Hepatocyte (in vitro differentiated cells): ENCODE measurements at regions not wholly inside any gene's neighbourhood (a gene's known extent, or its start where the extent isn't known, plus 50 kb on each side); places are given as distances from the start of the nearest gene placed in this dataset.

Experiments
- EZH2 ChIP-seq: fragments of 200-600 bp; sonication (generic); IDR thresholded peaks from 2 replicates; pipeline ENCODE4 v1.6.1; 2016; ENCODE audit warnings: antibody characterized with exemption, mild to moderate bottlenecking, borderline replicate concordance
- TF ChIP-seq, protein P1 (sequence below): fragments of 200-600 bp; sonication (generic); IDR thresholded peaks from 2 replicates; pipeline ENCODE4 v1.5.1; 2016; ENCODE audit warnings: antibody characterized with exemption, mild to moderate bottlenecking; ENCODE audit not compliant: poor library complexity

DNA sequence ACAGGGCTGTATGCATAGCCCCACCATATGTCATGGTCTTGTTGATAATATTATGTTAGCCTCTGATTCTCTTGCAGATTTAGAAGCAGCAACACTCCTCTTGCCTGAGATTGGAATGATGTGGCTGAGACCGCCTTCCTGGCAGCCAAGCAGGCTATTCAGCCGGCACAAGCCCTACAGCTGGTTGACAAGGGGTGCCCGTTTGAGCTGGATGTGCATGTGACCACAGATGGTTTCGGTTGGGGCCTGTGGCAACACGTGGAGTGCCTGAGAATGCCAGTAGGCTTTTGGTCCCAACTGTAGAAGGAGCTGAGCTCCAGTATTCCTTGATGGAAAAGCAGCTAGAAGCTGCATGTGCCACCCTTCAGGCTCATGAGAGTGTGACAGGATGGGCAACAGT lies 303.6 kb upstream of the POU3F2 start:
- TF ChIP-seq, protein P1, sequence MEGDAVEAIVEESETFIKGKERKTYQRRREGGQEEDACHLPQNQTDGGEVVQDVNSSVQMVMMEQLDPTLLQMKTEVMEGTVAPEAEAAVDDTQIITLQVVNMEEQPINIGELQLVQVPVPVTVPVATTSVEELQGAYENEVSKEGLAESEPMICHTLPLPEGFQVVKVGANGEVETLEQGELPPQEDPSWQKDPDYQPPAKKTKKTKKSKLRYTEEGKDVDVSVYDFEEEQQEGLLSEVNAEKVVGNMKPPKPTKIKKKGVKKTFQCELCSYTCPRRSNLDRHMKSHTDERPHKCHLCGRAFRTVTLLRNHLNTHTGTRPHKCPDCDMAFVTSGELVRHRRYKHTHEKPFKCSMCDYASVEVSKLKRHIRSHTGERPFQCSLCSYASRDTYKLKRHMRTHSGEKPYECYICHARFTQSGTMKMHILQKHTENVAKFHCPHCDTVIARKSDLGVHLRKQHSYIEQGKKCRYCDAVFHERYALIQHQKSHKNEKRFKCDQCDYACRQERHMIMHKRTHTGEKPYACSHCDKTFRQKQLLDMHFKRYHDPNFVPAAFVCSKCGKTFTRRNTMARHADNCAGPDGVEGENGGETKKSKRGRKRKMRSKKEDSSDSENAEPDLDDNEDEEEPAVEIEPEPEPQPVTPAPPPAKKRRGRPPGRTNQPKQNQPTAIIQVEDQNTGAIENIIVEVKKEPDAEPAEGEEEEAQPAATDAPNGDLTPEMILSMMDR: no peak
- TF ChIP-seq EZH2: no peak
